KMS-11 (cell line): ENCODE measurements at regions not wholly inside any gene's neighbourhood (a gene's known extent, or its start where the extent isn't known, plus 50 kb on each side); places are given as distances from the start of the nearest gene placed in this dataset.

ENCODE experiments used
- H2AFZ ChIP-seq: fragments of 200-600 bp; sonication (generic); 2 replicates; pipeline ENCODE4 v1.6.1; 2016; ENCODE audit warnings: antibody characterized with exemption, mixed run types, low read depth
- H3K27ac ChIP-seq: fragments of 200-600 bp; sonication (generic); 2 replicates; pipeline ENCODE4 v1.6.1; 2016; ENCODE audit warnings: mild to moderate bottlenecking, mixed run types
- H3K27me3 ChIP-seq: fragments of 200-600 bp; sonication (generic); 2 replicates; pipeline ENCODE4 v1.6.1; 2017; ENCODE audit warnings: mild to moderate bottlenecking, low read depth, mixed run types, moderate library complexity; ENCODE audit not compliant: insufficient read depth
- H3K36me3 ChIP-seq: fragments of 200-600 bp; sonication (generic); 2 replicates; pipeline ENCODE4 v1.6.1; 2017; ENCODE audit warnings: mild to moderate bottlenecking, mixed run types; ENCODE audit not compliant: insufficient read depth
- H3K4me1 ChIP-seq: fragments of 200-600 bp; sonication (generic); 2 replicates; pipeline ENCODE4 v1.6.1; 2016; ENCODE audit warnings: mild to moderate bottlenecking, low read depth, mixed run types; ENCODE audit not compliant: poor library complexity, severe bottlenecking
- H3K4me2 ChIP-seq: fragments of 200-600 bp; sonication (generic); 2 replicates; pipeline ENCODE4 v1.7.0; 2016; ENCODE audit warnings: mild to moderate bottlenecking, mixed run types
- H3K4me3 ChIP-seq: fragments of 200-600 bp; sonication (generic); IDR thresholded peaks from 2 replicates; pipeline ENCODE4 v1.6.1; 2017; ENCODE audit warnings: low read depth, low read length, mixed read lengths; ENCODE audit not compliant: insufficient read depth
- H3K79me2 ChIP-seq: fragments of 200-600 bp; sonication (generic); 2 replicates; pipeline ENCODE4 v1.6.1; 2016; ENCODE audit warnings: low read depth, mixed run types; ENCODE audit not compliant: insufficient read depth
- H3K9ac ChIP-seq: fragments of 200-600 bp; sonication (generic); 2 replicates; pipeline ENCODE4 v1.6.1; 2016; ENCODE audit warnings: mild to moderate bottlenecking, mixed run types
- H4K20me1 ChIP-seq: fragments of 200-600 bp; sonication (generic); 2 replicates; pipeline ENCODE4 v1.6.1; 2016; ENCODE audit warnings: mild to moderate bottlenecking, mixed run types; ENCODE audit not compliant: insufficient read depth
- TF ChIP-seq, protein P1 (sequence below): fragments of 200-600 bp; sonication (generic); conservative IDR thresholded peaks from 2 replicates; pipeline ENCODE4 v1.6.1; 2017; ENCODE audit warnings: low read depth, mild to moderate bottlenecking, antibody characterized with exemption, low read length, moderate library complexity, mixed read lengths

DNA sequence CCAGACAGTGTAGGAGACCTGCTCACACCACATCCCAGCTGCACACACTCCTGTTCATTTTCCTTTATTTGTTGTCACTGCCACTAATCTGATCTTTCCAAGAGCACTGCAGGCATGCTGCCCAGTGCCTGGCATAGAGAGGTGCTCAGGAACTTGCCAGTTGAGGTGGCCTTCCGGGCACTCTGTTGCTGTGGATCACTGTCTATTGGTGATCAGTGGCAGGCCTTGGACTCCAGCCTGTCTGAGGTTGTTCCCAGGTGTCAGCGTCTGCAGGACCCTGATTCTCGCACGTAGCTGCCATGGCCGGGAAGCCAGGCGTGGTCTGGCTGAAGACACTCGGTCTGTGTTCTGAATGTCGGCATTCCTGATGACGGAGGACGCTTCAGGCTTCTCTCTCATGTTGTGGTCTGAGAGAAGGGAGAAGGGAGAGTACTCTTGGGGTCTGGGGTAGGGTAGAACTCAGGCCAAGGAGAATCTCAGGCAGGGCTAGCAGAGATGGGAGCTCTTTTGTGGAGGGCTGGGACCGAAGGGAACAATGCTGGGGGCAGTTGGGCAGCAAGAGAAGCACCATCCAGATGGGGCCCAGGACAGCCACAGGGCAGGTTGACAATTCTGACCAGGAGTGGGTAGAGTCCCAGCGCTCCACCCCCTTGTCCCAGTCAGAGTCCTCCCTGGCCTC is 240.9 kb downstream of the MYCN start:
- no peaks in the 10 kb centered on the region for H3K4me1 ChIP-seq
- no peaks in the 10 kb centered on the region for H4K20me1 ChIP-seq
- H3K9ac ChIP-seq = no peak overlapping the region
- H3K27ac ChIP-seq = no peak overlapping the region
- H2AFZ ChIP-seq = no peak overlapping the region
- H3K36me3 ChIP-seq = no peaks in the 10 kb centered on the region
- H3K4me3 ChIP-seq = no peak overlapping the region
- TF ChIP-seq, protein P1, sequence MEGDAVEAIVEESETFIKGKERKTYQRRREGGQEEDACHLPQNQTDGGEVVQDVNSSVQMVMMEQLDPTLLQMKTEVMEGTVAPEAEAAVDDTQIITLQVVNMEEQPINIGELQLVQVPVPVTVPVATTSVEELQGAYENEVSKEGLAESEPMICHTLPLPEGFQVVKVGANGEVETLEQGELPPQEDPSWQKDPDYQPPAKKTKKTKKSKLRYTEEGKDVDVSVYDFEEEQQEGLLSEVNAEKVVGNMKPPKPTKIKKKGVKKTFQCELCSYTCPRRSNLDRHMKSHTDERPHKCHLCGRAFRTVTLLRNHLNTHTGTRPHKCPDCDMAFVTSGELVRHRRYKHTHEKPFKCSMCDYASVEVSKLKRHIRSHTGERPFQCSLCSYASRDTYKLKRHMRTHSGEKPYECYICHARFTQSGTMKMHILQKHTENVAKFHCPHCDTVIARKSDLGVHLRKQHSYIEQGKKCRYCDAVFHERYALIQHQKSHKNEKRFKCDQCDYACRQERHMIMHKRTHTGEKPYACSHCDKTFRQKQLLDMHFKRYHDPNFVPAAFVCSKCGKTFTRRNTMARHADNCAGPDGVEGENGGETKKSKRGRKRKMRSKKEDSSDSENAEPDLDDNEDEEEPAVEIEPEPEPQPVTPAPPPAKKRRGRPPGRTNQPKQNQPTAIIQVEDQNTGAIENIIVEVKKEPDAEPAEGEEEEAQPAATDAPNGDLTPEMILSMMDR = no peak
- H3K27me3 ChIP-seq = no peaks in the 10 kb centered on the region
- H3K4me2 ChIP-seq = no peak overlapping the region
- H3K79me2 ChIP-seq = no peaks in the 10 kb centered on the region

DNA sequence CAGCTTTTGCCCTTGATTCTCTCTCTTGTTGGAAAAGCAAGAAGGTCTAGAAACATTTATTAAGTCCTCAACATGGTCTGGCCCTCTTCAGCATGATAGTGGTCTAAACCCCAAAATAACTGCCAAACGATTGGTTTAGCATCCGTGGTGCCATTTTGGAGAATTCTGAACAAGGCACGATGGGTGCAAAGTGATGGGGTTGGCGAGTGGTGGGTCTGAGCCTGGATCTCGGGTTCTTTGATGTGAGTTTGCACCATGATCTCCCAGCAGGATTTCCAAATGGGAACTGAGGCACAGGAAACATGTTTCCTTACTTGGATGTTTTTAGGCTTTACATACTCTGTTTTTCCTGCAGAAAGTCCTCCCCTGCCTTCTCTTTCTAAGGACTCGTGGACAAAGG is 240.3 kb downstream of the MYCN start:
- H4K20me1 ChIP-seq = no peaks in the 10 kb centered on the region
- H3K4me2 ChIP-seq = no peak overlapping the region
- H2AFZ ChIP-seq = no peak overlapping the region
- H3K9ac ChIP-seq = no peak overlapping the region
- H3K4me1 ChIP-seq = no peaks in the 10 kb centered on the region
- H3K4me3 ChIP-seq = no peak overlapping the region
- H3K27me3 ChIP-seq = no peaks in the 10 kb centered on the region
- TF ChIP-seq, protein P1 = no peak
- no peaks in the 10 kb centered on the region for H3K79me2 ChIP-seq
- H3K36me3 ChIP-seq = no peaks in the 10 kb centered on the region
- no peak overlapping the region for H3K27ac ChIP-seq

DNA sequence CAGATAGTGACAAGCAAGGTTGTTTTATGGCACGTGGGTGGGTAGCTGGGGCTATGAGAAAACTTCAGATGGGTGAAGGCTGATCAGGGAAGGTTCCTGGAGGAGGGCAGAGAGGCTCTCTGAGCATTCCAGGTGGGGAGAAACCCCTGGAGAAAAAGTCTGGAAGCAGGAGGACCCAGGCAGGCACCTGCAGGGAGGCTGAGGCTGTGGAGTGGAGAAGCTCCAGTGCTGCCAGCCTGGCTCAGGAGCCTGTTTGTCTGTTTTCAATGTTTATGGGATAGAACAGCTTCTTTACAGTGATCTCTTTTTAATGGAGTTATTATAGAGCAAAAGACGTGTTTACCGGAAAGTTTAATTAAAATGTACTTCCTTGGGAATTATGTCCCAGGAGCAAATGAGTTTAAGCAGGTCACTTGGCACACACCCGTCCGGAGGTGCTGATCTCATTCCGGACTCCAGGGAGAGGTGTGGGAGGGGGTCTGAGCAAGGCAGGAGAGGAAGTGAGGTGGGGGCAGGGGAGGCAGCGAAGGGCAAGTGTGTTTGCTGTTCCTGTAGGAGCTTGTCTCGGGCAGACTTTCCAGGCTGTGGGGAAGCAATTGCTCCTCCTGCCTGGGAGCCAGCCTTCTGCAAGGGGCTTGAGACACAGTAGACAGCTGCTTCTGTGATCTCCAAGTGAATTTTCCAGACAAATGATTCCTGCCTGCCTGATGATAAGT is 239.5 kb downstream of the MYCN start:
- Histone ChIP-seq H3K4me1 (no peaks in the 10 kb centered on the region), H3K79me2 (no peaks in the 10 kb centered on the region), H3K27me3 (no peaks in the 10 kb centered on the region), H3K36me3 (no peaks in the 10 kb centered on the region), H3K27ac (no peak overlapping the region), H4K20me1 (no peaks in the 10 kb centered on the region), H3K4me2 (no peak overlapping the region), H2AFZ (no peak overlapping the region), H3K9ac (no peak overlapping the region), H3K4me3 (no peak overlapping the region)
- TF ChIP-seq, protein P1 = no peak

DNA sequence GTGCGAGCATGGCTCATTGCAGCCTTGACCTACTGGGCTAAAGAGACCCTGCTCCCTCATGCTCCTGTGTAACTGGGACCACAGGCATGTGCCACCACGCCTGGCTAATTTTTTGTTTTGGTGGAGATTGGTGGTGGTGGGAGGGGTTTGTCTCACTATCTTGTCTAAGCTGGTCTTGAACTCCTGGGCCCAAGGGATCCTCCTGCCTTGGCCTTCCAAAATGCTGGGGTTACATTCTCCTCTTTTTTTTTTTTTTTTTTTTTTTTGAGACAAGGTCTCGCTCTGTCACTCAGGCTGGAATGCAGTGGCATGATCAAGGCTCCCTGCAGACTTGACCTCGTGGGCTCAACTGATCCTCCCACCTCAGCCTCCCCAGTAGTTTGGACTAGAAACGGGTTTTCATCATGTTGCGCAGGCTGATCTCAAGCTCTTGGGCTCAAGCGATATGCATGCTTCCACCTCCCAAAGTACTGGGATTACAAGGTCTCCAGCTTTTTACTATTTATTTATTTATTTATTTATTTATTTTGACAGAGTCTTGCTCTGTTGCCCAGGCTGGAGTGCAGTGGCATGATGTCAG is 238.3 kb downstream of the MYCN start:
- H3K4me1 ChIP-seq = no peaks in the 10 kb centered on the region
- no peaks in the 10 kb centered on the region for H3K36me3 ChIP-seq
- H3K4me3 ChIP-seq = no peak overlapping the region
- TF ChIP-seq, protein P1 = no peak
- no peak overlapping the region for H3K27ac ChIP-seq
- no peaks in the 10 kb centered on the region for H3K27me3 ChIP-seq
- H2AFZ ChIP-seq = no peak overlapping the region
- H3K79me2 ChIP-seq = no peaks in the 10 kb centered on the region
- no peaks in the 10 kb centered on the region for H4K20me1 ChIP-seq
- H3K9ac ChIP-seq = no peak overlapping the region
- no peak overlapping the region for H3K4me2 ChIP-seq
